CD4-positive, alpha-beta T cell treated with Interleukin-1 beta for 1 hour (primary cell): ENCODE measurements at regions not wholly inside any gene's neighbourhood (a gene's known extent, or its start where the extent isn't known, plus 50 kb on each side); places are given as distances from the start of the nearest gene placed in this dataset.

Experiments
- DNase-seq, 2 donors: peaks; one replicate each; pipeline ENCODE4 v3.0.0-alpha.2; 2020 to 2022

DNA sequence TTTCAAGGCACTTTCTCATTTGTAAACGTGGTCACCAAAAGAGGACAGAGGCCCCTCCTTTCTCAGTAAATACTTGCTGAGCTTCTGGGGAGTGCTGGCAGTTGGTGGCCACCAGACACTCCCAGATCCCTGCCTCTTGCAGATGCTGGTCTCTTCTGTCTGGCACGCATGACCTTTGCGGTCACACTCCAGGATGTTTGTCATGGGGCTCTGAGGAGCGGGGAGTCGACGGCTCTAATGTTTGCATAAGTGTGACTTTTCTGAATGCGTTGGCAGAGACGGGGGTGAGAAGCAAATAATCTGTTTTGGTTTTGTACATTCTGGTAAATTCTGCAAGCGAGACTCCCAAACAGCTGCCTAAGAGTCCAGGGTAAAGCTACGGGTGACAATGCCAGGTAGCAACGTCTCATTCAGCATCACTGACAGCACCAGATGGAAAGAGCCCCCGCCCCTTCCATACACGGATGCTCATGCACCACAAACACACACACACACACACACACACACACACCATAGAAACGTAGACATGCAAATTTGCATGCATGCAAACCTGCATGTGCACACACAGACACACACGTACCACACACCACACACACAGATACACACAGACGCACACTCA lies 101.1 kb downstream of the YTHDF1 start:
- DNase-seq, result no peak

DNA sequence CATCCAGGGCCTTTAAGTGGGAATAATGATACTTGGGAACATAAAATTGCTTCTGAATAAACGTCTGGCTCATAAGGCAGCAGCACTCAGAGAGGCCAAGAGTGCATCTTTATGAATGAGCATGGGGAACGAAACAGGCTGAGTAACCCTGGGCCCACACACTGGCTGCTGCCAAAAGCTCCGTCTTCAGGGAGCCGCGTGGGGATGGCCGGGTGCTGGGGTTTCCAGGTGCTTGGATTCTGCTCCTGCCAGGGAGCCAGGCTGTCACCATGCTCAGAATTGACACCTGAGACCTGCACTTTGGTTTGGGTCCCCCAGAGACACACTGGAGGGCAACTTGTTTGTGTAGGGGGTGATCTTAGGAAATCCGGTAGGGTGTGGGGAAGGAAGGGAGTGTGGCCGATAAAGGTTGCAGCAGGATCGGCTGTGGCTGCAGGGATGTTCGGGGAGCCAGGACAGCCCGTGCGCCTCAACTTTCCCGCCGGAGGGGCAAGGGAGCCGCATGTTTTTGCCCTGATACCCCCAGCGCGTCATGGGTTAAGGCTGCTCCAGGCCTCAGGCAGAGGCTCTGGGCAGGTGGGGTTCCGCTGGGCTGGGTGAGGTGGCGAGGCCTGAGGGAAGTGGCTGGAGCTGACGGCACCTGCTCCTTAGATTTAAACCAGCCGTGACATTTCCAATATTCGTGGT lies 101.8 kb downstream of the YTHDF1 start:
- DNase-seq, result no peak

DNA sequence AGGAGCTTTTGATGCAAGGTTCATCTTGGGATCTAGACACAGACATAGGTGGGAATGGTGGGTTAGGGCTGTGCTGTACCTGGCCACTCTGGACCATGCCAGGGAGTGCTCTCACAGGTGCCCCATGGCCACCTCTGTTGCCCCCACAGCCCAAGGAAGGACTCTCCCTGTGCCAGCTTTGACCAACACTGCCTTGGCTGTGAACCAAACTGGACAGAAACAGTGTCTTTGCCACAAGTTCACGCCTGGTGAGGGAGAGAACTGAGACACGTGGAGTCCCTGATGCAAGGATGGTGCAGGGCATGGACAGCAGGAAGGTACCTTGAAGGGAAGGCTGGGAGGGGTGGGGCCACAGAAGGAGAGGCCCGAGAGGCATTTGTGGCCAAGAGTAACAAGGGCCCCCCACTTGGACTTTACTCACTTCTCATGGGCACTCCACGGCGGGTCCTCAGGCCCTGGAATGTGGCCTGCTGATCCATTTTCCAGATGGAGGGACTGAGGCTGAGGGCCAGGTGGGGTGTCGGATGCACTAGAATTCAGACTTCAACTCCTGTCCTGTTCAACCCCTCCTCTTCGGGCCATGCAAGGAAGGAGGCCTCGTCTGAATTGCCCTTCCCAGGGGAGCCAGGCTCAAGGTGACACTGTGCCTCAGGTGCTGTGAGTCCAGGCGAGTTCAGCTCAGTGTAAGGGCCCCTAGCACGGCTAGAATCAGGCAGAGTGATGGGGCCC lies 103.3 kb downstream of the YTHDF1 start:
- DNase-seq, result no peak

DNA sequence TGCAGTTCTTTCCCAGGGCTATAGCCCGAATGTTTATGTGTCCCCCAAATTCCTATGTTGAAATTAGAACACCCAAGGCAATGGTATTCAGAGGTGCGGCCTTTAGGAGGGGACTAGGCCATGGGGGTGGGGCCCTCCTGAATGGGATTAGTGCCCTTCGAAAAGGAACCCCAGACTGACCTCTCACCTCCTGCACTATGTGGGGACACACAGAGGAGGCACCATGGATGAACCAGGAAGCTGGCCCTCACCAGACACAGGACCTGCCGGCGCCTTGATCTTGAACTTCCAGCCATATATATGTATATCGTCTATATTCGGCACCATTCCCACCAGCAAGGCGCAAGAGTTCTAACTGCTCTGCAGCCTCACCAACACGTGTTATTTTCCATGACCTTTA lies 101.5 kb upstream of the BHLHE23 start:
- no peak for DNase-seq

DNA sequence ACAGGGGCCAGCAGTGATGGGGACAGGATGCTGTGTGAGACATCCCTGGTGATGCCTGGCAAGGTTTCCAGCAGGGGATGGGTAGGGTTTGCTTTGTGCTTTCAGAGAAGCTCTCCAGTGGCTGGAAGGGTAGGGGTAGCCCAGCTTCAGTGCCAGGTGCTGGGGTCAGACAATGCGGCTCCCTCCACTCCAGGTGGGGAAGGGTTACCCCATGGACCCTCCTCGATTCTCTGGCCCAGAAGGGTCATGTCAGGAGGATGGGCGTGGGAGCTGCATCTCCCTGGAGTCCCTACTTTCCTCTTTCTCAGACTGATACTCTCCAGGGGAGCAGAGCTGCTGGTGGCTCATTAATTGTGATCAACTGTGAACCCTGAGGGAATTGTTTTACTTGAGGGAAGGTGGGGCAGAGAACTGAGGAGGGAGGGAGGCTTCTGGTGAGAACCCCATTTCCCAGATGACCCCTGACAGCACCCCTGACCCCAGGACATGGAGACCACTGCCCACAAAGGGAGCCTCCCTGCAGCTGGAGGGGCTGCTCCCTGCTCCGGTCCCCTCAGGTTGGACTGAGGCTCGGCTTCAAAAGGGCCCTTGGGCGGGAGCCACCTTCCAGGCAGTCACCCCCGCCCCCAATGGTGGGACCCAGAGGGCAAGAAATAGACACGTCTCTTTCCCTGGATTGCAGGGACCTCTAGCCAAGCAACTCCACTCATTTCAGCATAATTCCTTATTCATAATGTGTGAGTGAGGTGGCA lies 100.9 kb upstream of the BHLHE23 start:
- DNase-seq, result no peak

DNA sequence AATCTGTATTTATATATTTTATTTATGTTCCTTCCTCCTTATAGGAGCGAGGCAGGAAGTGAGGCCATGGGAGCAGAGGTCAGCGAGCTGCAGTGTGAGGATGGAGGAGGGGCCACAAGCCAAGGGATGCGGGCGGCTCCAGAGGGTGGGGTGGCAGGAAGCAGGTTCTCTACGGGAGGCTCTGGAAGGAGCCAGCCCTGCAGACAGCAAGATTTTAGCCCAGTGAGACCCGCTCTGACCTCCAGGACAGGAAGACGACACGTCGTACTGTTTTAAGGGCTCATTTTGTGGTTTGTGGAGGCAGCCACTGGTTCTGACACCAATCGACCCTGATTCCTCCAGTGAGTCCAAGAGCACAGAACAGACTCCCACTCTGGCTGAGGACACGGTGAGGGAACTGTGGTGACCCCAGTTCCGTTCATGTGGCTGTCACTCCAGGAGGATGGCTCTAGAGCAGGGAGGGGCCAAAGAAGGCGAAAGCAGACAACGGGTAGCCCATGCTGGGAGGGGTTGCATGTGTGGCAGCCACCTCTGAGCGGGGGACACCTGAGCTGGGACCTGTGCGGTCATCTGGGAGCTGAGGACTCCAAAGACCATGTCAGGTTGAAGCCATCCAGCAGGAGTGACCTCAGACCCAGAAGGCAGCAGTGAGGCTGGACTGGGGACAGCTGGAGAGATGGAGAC lies 100.1 kb upstream of the BHLHE23 start:
- no peak for DNase-seq

GRCh38 chr20:63106108-63106764 lies 99.5 kb upstream of the BHLHE23 start:
- no peak for DNase-seq

DNA sequence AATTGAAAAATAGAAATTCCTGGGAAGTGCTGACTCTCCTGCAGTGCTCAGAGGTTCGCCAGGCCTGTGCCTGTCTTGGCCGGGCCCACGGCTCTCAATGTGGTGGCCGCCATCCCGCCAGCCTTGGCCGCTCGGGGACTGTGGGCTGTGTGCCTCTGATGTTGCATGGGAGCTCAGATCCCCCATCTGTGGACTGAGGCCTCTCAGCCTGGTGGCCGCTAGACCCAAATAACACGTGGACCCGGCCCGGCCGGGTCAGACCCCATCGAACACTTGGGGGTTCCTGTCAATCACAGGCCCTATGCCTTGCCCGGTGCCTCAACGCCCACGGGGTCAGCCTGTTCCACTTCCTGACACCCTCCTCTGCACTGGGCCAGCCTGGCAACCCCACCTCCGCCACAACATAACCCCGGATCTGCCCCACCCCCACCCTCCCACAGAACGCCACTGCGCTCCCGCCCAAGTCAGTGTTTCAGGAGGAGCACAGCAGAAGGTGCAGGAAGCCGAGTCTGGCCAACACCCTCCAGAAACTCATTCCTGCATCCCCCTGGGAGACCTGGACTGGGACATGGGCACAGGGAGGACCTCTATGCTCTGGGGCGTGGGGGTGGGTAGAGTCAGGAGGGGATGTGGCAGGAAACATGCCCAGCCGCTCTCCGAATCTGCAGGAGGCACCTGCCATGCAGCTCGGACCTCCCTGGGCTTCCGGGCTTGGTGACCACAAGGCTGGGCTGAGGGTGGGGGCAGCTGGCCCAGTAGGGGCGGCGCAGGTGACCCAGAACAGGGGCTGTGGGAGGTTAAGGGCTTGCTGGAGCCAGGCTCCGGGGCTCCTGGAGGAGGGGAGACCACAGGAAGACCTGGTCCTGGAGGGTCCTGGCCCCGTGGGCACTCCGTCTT lies 98.7 kb upstream of the BHLHE23 start:
- DNase-seq, result no peak

DNA sequence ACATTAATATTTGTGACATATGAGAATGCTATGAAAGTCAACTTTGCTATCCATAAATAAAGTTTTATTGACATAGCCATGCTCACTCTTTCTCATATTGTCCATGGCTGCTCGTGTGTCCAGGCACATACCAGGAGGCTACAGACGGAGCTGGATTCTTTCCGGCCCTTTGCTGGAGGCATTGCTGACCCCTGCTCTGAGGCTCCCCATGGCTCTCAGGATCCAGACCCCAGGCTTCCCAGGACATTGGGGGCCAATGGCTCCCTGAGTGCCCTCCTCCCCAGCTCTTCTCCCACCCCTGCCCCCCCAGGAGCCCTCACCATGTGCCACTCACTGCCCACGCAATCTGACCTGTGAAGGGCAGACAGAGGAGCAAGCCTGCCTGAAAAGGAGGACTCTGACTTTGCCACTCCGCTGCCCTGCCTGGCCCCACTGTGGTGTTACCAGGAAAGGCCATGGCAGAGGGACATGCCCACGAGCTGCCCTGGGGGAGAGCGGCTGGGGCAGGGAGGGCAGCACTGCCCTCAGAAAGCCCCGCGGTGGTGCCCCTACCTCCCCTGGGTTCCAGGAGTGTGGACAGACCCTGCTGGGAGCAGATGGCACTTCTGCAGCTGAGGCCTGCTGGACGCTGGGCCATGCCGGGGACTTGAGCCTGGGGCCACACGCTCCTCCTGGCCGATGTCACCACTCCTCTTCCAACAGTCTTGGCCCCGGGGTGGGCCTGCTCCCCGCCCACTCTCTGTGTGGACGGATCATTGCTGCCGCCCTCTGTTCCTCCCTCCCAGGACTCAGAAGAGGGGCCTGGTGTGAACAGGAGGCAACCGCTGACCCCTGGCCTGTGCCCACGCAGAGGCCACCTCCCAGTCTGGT lies 97.8 kb upstream of the BHLHE23 start:
- DNase-seq, result no peak

- no peak for DNase-seq
These were observed 96.9 kb upstream of the BHLHE23 start for GRCh38 chr20:63103402-63104311.

DNA sequence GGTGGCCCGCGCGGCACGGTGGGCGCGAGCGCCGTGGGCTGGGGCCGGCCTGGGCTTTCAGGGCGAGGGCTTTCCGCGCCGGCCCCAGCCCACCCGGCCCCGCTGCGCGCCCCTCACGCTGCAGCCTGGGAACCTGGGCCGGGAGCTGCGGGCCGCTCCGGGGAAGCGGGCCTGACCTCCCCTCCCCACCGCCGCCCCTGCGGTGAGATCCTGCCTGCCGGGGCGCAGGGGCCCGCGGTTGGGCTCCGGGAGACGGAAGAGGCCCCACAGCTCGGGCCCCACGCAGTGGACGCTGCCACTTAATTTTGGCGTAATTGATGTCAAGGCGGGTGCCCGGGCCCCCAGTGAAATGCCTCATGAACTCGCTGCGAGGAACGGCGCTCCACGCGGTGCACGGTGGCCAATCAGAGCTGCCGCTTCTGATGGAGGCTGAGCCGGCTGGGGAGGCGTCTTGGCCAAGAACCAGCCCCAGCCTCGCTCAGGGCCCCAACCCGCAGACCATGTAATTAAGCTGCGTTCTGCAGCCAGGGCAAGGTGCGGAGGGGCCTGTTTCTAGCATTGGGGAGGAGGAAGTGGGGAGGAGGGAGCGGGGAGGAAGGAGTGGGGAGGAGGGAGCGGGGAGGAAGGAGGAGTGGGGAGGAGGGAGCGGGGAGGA lies 96.1 kb upstream of the BHLHE23 start:
- peak; percentile 71 to 74 for DNase-seq

- DNase-seq, result peak; percentile 56 to 62
These were observed 95.3 kb upstream of the BHLHE23 start for GRCh38 chr20:63101781-63102720.

DNA sequence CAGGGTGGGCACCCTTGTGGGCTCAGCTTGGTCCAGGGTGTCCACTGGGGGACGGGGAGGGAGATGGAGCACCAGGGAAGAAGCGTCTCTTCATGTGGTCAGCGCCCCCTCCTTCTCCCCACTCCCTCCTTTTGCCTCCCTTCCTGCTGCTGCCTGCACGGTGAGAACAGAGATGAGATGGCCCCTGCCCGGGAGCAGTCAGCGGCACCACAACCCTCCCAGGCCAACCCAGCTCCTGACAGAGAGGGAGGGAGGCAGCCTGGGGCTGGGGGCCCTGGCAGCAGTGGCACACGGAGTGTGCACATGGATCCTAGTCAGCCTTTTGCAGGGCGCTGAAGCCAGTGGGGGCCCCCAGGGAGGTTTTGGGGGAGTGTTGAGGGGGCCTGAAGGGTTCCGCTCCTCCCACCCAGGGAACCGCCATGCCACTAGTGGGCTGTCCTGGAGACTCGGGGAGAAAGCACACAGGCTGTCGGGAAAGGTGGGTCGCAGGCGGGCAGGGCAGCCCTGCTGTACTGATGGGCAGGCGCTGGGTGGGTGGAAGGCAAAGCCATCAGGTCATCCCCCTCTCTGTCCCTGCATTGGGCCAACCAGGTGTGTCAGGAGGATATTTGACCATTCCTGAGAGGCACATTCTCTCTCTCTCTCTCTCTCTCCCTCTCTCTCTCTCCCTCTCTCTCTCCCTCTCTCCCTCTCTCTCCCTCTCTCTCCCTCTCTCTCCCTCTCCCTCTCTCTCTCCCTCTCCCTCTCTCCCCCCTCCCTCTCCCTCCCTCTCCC lies 94.3 kb upstream of the BHLHE23 start:
- no peak for DNase-seq

DNA sequence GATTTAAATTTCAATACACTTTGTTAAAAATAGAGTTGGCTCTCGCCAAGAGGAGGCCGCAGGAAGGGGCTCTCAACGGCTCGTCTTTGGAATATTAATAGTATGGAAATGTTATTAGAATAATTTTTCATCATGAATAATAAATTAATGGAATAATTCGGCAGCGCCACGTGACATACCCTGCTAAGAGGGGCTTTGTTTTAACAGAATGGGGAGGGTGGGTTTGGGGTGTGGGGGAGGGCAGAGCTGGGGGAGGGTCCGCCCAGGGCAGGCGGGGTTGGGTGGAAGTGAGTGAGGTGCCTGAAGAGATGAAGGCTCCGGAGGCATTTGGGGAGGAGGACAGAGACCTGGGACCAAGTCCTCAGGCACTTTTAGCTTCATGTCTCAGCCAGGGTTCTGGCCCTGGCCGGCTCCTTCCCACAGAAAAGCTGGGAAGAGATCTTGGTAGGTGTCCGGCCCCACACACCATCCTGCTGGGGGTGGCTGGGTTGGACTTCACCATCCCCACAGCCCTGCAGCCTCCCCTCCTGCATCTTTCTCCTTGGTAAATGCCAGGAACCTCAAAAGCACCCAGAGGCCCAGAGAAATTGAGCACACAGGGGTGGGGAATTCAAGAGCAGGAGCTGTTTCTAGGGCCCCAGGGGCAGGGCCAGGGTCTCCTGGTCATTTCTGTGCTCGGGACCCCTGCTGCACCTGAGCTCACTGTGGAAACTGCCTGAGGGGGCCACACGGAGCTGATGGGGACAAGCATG lies 93.6 kb upstream of the BHLHE23 start:
- no peak for DNase-seq

GRCh38 chr20:63099456-63100173 lies 92.9 kb upstream of the BHLHE23 start:
- DNase-seq, result no peak
